ENCODE measurements at regions not wholly inside any gene's neighbourhood (a gene's known extent, or its start where the extent isn't known, plus 50 kb on each side); places are given as distances from the start of the nearest gene placed in this dataset.

DNA sequence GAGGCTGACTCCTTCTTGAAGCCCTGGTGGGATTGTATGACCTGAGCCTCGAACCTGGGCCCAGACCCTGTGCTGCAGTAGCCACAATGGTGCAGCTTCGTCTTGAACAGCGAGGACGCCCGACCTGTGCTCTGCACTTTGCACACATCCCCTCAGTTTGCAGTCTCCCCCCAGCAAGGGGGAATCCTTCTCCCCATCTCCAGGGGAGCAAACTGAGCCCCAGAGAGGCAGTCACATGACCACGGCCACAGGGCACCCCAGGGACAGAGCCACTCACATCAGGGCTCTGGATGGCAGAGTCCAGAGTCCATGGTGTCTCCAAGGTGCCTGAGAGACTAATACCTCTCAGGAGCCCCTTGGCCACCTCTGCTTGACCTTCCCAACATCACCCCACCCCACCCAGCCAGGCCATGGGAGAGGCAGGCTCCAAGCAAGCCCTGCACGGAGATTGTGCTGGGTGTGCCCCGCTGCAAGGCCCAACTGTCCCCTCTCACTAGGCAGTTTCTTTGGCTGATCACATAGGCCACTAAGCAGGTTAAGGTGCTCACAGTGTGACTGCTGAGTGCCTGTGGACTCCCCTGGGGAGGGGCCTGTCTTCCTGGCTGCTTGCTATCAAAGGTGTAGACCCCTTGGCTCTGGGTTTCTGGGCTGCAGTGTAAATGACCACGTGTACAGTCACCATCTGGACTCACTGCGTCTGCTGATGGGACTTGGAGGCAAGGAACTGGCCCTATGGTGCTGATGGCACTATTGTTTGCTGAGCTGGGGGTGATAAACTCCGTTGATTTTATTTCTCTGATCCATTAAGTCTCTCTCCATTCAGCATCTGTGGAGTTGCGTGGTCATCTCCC is 398.1 kb downstream of the MATN1 start:
- no peak for DNase-seq

GRCh38 chr1:30324251-30325084 is 398.9 kb downstream of the MATN1 start:
- no peak for DNase-seq

DNA sequence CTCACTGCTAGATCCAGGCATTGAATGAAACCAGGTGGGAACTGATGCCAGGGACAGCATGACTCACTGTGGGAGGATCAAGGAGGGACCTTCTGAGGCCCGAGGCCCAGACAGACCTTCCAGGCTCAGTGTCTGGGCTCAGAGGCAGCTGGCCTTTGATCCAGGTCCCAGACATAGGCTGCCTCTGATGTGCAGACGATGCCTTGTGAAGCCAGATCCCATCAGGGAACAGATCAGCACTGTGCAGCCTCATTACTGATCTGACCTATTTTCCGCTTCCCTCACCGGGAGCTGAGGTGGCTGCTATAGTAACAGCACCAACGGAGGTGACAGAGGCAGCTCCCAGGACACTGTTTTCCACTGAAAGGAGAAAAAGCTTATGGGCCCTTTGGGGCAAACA is 399.5 kb downstream of the MATN1 start:
- DNase-seq = no peak

DNA sequence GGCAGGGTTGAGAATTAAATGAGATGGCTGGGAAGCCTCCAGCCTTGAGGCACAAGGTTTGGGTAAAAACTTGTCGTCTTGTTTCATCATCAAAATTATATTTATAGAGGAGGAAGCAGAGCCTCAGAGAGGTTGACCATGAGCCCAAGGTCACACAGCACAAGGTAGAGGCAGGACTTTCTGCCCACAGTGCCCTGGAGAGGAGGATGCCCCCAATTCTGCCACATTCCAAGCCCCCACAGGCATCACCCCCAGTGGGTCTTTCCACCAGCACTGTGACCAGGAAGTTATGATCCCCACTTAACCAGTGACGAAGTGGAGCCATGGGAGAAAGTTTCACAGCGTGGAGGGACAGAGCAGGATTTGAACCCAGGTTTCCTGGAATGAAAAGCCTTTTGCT is 400.0 kb downstream of the MATN1 start:
- no peak for DNase-seq

- DNase-seq = no peak
Observed at GRCh38 chr1:30322859-30323257, 400.5 kb downstream of the MATN1 start.

DNA sequence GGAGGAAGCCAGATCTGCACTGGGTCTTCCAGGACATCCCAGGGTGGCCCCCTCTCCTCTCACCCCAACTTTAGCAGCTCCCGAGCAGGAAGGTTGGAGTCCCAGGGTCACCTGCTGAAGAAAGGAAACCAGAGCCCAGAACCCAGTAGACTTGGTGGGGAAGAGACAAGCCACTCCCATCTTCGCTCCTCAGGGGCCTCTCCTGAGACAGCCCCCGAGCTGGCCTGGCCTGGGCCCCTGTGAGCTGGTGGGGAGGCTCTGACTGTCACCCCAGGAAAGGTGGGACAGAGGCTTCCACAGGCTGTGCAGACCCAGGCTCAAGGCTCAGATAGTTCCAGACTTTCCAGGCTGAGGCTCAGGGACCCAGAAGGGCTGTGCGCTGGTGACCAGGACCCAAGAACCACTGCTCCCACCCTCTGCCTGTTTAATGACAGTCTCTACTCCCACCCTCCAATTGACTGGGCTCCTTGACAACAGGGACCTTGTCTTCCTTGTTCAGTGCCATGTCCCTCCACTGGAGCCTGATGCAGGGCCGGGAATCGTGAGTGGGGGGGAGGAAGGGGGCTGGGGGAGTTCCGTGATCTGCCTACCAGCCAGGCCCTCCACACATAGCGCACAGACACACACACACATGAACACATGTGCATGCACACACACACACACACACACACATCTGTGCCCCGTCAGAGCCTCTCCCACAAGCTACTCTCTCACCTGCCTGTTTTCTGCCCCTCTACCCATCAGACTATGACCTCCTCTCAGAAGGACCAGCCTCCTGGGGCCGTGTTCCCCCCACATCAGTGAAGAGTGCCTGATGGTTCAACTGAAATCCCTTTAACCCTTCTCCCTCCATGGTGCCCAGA is 401.2 kb downstream of the MATN1 start:
- DNase-seq = no peak

- no peak for DNase-seq
Observed at GRCh38 chr1:30321246-30321910, 402.0 kb downstream of the MATN1 start.

DNA sequence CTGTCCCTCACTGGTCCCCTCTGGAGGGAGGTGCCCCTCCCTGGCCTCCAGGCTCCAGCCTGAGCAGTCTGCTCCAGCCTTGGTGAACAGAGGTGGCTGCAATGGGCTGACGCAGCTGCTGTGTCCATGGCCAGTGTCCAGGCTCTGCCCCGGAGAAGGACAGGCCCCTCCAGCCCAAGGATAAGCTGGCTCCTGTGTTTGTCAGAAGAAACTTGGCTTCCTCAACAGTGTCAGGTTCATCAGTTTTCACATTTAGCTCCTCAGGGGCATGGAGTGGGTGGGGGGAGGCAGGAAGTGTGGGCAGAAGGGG is 402.8 kb downstream of the MATN1 start:
- no peak for DNase-seq

DNA sequence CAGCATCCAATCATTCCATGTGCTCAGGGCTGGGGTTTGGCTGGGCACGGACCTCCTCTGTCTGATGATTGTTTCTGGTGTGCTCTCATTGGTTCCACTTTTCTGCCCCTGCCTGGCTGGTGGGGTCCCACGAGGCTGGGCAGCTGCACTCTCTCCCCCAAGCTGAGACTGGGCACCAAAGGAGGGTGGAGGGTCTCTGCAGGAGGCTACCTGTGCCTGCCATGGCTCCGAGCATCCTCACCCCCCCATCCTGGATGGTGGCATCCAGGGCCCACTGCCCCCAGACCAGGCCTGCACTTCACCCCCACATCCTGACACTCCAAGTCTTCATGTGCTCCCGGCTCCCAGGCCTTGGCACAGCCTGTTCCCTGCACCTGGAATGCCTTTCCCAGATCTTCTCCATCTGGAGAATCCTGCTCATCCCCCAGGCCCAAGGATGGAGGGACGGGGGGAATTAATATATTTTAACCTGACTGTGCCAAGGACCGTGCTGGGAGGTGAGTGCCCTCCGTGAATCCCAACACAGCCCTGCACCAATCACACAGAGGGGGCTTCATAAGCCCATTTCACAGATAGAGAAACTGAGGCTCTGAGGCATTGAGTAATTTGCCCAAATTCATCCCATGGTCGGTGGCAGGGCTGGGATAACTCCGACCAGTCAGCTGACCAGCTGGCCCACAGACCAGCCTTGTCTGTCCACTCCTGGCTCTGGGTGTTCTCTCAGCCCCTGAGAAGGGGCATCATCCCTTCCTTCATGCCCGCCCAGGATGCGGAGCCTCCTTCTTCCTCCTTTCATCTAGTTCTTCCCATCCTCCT is 403.4 kb downstream of the MATN1 start:
- no peak for DNase-seq

DNA sequence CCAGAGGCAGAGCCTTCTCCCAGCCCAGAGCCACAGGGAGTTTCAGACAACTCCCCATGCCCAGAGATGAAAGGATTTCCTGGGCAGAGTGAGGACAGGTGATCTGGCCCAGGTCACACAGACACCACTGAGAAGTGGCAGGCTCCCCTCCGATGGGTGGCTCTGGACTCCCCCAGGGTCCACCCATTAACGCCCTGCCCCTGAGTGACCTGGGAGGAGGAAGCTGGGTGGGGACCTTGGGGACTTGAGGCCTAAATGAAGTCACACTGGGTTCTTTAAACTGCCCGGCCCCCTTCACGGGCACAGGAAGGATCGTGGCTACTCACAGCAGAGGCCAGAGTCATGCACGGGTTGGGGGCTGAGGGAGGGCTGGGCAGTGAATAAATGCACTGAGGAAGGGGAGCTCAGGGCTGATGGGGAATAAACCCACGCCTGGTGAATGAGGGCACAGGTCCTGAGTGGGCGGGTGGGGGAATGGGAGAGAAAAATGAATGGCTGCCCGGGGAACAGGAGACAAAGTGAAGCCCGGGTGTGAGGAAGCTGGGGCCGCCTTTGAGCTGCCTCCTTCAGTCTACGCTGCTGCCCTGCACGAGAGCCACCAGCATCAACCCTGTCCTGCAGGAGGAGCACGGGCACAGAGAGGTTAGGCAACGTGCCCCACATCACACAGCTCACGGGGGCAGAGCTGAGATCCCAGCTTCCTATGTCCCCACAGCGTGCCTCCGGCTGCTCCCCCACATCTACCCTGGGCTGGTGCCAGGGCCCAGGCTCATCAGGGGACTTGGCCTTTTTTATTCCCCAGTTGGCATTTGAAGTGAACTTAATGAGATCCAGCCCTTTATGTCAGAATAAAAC is 404.3 kb downstream of the MATN1 start:
- DNase-seq = no peak

- DNase-seq = no peak
Observed at GRCh38 chr1:30318413-30318812, 405.0 kb downstream of the MATN1 start.

GRCh38 chr1:30317921-30318320 is 405.5 kb downstream of the MATN1 start:
- no peak for DNase-seq

DNA sequence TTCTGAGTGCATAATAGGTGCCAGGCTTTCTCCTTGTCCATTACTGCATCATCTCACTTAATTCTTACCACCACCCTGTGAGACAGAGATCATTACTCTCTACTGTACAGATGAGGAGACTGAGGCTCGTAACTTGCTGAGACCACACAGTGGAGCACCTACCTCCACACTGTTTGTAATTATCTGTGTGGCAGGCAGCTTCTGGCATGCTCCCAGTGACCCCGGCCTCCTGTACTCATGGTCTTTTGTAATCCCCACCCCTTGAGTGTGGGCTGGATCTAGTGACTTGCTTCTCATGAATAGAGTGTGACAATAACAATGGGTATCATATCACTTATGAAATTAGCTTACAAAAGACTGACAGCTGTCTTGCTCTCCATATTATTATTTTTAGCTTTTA is 407.3 kb downstream of the MATN1 start:
- DNase-seq = no peak

DNA sequence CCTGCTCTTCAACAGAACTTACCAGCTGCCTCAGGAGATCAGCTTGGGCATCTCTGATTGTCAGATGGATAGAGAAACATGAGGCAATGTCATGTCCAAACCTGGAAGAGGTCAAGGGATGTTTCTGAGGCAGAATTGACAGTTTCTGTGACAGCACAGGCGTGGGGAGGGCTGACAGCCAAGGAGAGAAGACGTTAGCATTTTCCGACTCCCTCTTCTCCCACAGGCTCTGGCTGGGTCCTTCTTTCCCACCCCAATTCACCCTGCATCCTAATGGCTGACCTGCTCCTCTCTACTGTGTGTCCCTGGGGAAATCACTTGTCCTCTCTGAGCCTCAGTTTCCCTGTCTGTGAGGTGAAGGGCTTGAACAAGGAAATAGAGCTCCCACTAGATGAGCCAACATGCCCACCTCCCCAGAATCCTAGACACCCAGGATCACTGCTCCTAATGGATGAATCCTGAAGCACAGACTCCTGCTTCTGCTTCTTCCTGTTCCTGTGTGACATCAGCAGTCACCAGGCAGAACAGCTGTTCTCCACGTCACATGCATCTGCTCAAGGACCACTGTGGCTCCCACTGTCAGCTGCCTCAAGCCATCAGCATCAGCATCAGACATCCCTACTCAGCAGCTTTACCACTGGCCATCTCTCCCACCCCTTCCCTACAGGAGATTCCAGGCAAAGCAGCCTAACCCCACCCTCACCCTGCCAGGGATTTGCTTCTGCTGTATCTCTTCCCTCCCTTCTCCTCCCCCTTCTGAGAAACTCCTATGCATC is 408.0 kb downstream of the MATN1 start:
- DNase-seq = no peak

GRCh38 chr1:30314591-30314990 is 408.8 kb downstream of the MATN1 start:
- no peak for DNase-seq

DNA sequence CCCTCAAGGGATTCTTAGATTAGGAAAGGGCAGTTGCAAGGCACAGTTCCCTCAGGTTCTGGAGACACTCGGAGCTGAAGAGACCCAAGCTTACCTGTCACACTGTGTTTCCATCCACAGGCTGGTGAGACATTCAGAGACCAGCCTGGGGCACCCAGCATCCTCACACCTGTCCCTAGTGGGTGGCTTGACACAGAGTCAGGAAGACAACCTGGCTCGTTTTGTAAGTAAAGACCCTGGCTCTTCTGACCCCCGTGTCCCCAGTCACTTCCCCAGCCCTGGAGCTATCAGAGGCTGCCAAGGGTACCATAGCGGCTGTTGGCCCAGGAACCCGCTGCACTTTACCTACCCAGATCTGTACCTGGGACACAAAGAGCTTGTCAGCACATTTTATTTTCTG is 409.8 kb downstream of the MATN1 start:
- DNase-seq = no peak

DNA sequence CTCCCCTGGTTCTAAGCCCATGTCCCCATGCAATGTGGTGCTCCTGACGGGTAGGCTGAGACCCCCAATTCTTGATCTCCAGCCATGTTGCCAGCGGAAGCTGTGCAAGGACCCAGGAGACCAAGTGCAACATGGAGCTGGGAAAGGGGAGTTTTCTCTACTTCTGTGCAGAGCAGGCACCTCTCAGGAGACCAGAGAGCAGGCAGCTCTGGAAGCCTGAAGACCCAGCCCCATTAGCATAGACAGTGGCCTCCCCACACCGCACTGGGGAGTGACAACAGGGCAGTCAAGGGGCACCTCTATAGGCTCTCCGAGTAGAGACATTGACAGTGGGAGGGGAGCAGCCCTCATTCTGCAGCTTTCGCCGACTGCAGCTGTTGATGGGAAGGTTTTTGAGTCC is 410.2 kb downstream of the MATN1 start:
- no peak for DNase-seq

DNA sequence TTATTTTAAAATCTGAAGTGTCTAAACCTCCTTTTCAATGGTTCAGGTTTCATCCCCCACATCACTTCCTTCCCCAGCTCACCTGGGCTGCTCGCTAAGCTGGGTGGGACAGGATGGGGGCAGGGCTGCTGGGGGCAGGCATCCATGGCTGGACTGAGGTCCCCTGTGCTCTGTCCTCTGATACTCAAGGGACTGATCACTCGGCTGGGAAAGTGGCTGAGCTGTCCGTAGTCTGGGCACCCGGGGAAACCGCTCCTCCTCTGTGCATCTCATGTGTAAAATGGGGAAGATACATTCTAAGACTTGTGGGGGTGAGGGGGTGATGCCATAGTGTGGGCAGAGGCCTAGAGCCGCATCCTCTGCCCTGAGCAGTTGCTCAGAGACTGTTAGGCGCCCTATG is 411.2 kb downstream of the MATN1 start:
- no peak for DNase-seq

DNA sequence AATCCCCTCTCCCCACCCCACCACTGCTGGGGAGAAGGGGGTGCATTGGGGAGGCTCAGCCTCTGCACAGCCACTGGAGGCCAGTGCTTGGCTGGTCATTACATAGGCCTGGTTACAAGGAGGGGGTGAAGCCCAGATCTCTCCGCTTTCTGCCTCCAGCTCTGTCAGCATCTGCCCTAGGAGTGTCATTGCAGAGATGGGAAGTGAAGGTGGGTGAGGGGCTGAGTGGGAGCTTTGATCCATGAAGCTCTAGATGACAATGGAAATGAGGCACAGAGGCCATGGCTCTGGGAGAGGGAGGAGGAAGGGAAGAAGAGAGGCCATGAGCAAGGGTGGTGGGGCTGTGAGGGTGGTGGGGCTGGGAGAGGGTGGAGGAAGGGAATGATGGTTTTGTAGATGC is 411.6 kb downstream of the MATN1 start:
- DNase-seq = no peak

All from GDM1 (cell line).